GM12878 (cell line): ENCODE measurements at regions not wholly inside any gene's neighbourhood (a gene's known extent, or its start where the extent isn't known, plus 50 kb on each side); places are given as distances from the start of the nearest gene placed in this dataset.

Experiments used
- CREM ChIP-seq: IDR thresholded peaks from 2 replicates; pipeline ENCODE4 v1.6.1; 2014; ENCODE audit warnings: antibody characterized with exemption, low read depth
- CTCF ChIP-seq, 3 experiments: IDR thresholded peaks in 2 of 3; conservative IDR thresholded peaks in 1 of 3; 2 replicates each; pipeline ENCODE4 v1.5.1; 2011; ENCODE audit warnings: low read depth in 3 of 3, low read length in 3 of 3, mild to moderate bottlenecking in 3 of 3, control low read depth in 2 of 3, moderate library complexity in 2 of 3, inconsistent platforms in 1 of 3, mixed read lengths in 1 of 3; ENCODE audit not compliant: control insufficient read depth in 2 of 3, insufficient read depth in 1 of 3; ENCODE audit errors: extremely low read depth in 1 of 3
- GABPA ChIP-seq: IDR thresholded peaks from 2 replicates; pipeline ENCODE4 v1.6.1; 2014; ENCODE audit warnings: antibody characterized with exemption, low read depth, mild to moderate bottlenecking, inconsistent platforms
- POLR2A ChIP-seq: IDR thresholded peaks from 2 replicates; pipeline ENCODE4 v1.6.1; 2011; ENCODE audit warnings: low read depth, mild to moderate bottlenecking, low read length
- SIX5 ChIP-seq: IDR thresholded peaks from 2 replicates; pipeline ENCODE4 v1.6.1; 2011; ENCODE audit warnings: mild to moderate bottlenecking, low read depth, low read length, moderate library complexity; ENCODE audit not compliant: severe bottlenecking

- TF ChIP-seq GABPA (no peak), CREM (no peak), CTCF (IDR thresholded peaks at IDR 0.05 in 2 of 3, conservative IDR thresholded peaks at IDR 0.05 in 1 of 3; ENCODE audit: control insufficient read depth in 2 of 3, extremely low read depth in 1 of 3, insufficient read depth in 1 of 3, low read depth in 3 of 3, low read length in 3 of 3) (no peak), POLR2A (no peak), SIX5 (no peak)
These were observed 90.3 kb upstream of the PAXBP1 start for GRCh38 chr21:32861866-32862265.
